ENCODE measurements at regions not wholly inside any gene's neighbourhood (a gene's known extent, or its start where the extent isn't known, plus 50 kb on each side); places are given as distances from the start of the nearest gene placed in this dataset.

GRCh38 chr14:84566109-84566508 is 963.8 kb upstream of the FLRT2 start:
- TF ChIP-seq EZH2phosphoT487 (IDR thresholded peaks at IDR 0.05; ENCODE audit: insufficient read depth, low read depth) (no peak), EZH2 (IDR thresholded peaks at IDR 0.05; ENCODE audit: insufficient read depth, poor library complexity, severe bottlenecking) (no peak)
